HG03280 (cell line): ENCODE measurements at regions not wholly inside any gene's neighbourhood (a gene's known extent, or its start where the extent isn't known, plus 50 kb on each side); places are given as distances from the start of the nearest gene placed in this dataset.
"Not testable (repeated sequence)": the region's sequence is repeated elsewhere in the genome, so short reads cannot be mapped to it uniquely, and the experiment has no call there.

Source experiments
- ATAC-seq: cut with Tn5 transposase; IDR thresholded peaks from one replicate; pipeline ENCODE4 v1.9.1; 2021; ENCODE audit warnings: mild to moderate bottlenecking, moderate library complexity; ENCODE audit not compliant: unreplicated experiment

- no peak for ATAC-seq
These were observed 196.9 kb downstream of the ALG10 start for GRCh38 chr12:34219046-34219770.

GRCh38 chr12:34220079-34220478 is 197.8 kb downstream of the ALG10 start:
- not testable (repeated sequence) for ATAC-seq

- ATAC-seq = no peak
These were observed 201.3 kb downstream of the ALG10 start for GRCh38 chr12:34223640-34224039.

GRCh38 chr12:34226044-34226443 is 203.7 kb downstream of the ALG10 start:
- ATAC-seq = not testable (repeated sequence)

GRCh38 chr12:34228046-34228445 is 205.8 kb downstream of the ALG10 start:
- ATAC-seq = not testable (repeated sequence)

GRCh38 chr12:34229033-34229432 is 206.7 kb downstream of the ALG10 start:
- not testable (repeated sequence) for ATAC-seq

- ATAC-seq = no peak
These were observed 211.3 kb downstream of the ALG10 start for GRCh38 chr12:34233618-34234017.

GRCh38 chr12:34236073-34236472 is 213.8 kb downstream of the ALG10 start:
- ATAC-seq = no peak

- no peak for ATAC-seq
These were observed 222.3 kb downstream of the ALG10 start for GRCh38 chr12:34244608-34245007.

GRCh38 chr12:34249271-34249670 is 227.0 kb downstream of the ALG10 start:
- no peak for ATAC-seq

GRCh38 chr12:34251879-34252278 is 229.6 kb downstream of the ALG10 start:
- not testable (repeated sequence) for ATAC-seq

- no peak for ATAC-seq
These were observed 231.4 kb downstream of the ALG10 start for GRCh38 chr12:34253674-34254073.

GRCh38 chr12:34257093-34257492 is 234.8 kb downstream of the ALG10 start:
- no peak for ATAC-seq

- ATAC-seq = not testable (repeated sequence)
These were observed 239.8 kb downstream of the ALG10 start for GRCh38 chr12:34262140-34262539.

GRCh38 chr12:34264110-34264509 is 241.8 kb downstream of the ALG10 start:
- no peak for ATAC-seq

- ATAC-seq = not testable (repeated sequence)
These were observed 251.4 kb downstream of the ALG10 start for GRCh38 chr12:34273703-34274102.

GRCh38 chr12:34275129-34275528 is 252.8 kb downstream of the ALG10 start:
- ATAC-seq = no peak

- no peak for ATAC-seq
These were observed 264.2 kb downstream of the ALG10 start for GRCh38 chr12:34286483-34286882.

GRCh38 chr12:34286934-34287333 is 264.6 kb downstream of the ALG10 start:
- no peak for ATAC-seq

GRCh38 chr12:34287437-34287836 is 265.1 kb downstream of the ALG10 start:
- no peak for ATAC-seq

GRCh38 chr12:34287986-34288962 is 266.0 kb downstream of the ALG10 start:
- ATAC-seq = no peak

GRCh38 chr12:34288963-34289345 is 266.7 kb downstream of the ALG10 start:
- ATAC-seq = no peak
